Superior temporal gyrus (tissue), 1 donor: ENCODE measurements at regions not wholly inside any gene's neighbourhood (a gene's known extent, or its start where the extent isn't known, plus 50 kb on each side); places are given as distances from the start of the nearest gene placed in this dataset.
"Not testable (repeated sequence)": the region's sequence is repeated elsewhere in the genome, so short reads cannot be mapped to it uniquely, and the experiment has no call there.

ENCODE experiments used
- DNase-seq: peaks from one replicate; pipeline ENCODE4 v3.0.0-alpha.2; 2016; ENCODE audit errors: extremely low spot score

- not testable (repeated sequence) for DNase-seq
Observed at GRCh38 chr3:145263458-145263857, 897.5 kb downstream of the PLOD2 start.

- no peak for DNase-seq
Observed at GRCh38 chr3:145266368-145266767, 894.6 kb downstream of the PLOD2 start.

- no peak for DNase-seq
Observed at GRCh38 chr3:145269106-145269505, 891.9 kb downstream of the PLOD2 start.

DNA sequence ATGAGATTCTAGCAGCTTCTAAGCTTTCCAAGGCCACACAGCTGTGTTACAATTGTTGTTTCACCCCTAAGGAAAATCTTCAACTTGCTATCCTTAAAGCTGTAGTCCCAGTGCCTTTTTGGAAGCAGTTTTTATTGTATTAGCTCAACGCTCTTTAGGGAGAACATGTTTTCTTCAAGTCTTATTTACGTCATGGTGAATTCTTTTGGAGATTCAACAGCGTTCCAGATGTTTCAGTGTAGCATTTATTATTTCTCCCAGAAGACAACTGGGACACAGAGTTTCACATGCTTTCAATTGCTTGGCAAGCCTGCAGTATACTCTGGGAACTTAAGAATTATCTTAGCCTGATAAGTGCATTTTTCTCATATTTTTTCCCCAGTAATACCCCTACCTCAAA lies 888.3 kb downstream of the PLOD2 start:
- DNase-seq: no peak

DNA sequence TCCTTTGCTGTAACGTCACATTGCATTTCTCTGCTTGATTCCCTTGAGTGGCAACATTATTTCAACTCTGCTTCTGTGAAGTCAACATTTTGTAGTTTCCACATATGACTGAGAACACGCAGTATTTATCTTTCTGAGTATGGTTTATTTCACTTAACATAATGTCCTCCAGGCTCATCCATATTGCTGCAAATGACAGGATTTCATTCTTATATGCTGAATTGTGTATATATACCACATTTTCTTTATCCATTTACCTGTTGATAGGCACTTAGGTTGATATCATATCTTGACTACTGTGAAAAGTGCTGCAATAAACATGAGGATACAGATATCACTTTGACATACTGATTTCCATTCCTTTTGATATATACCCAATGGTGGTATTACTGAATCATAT lies 878.5 kb downstream of the PLOD2 start:
- no peak for DNase-seq

GRCh38 chr3:145286937-145287336 lies 874.0 kb downstream of the PLOD2 start:
- no peak for DNase-seq

DNA sequence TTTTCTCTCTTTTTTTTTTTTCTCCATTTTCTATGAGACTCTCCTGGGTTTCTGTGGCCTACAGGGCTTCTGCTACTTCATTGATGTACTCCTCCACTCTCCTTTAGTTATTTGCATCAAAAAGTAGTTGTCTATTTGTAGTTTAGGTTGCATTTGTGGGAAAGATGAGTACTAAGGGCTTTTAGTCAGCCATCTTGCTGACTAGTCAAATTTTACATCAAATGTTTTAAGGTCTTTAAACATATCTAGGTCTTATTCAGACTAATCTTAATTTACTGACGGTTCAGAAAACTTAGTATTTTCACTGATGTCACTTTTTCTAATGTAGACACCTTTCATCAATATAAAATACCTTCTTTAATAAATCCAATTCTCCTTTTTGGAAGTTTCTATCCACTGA lies 871.0 kb downstream of the PLOD2 start:
- DNase-seq: no peak

- DNase-seq: no peak
Observed at GRCh38 chr3:145294572-145294971, 866.4 kb downstream of the PLOD2 start.

DNA sequence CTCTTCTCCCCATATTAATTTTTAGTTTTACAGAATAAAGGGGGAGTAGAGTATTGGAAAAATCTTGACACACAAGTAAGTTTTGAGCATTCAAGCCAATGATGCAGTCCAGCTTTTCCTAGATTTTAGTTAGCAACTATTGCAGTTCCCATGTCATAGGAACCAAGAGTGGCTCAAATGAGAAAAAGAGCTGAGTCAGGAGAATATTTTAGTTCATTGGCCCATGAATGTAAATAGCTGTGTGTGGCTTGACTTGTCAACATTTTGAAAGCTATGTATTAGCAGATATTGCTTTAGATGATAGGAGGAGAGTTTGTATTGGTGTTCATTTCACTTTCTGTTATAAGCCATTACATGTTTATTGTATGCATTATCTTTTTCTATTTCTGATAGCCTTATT lies 853.7 kb downstream of the PLOD2 start:
- no peak for DNase-seq

GRCh38 chr3:145313751-145314150 lies 847.2 kb downstream of the PLOD2 start:
- DNase-seq: no peak

- not testable (repeated sequence) for DNase-seq
Observed at GRCh38 chr3:145316253-145316652, 844.7 kb downstream of the PLOD2 start.

- DNase-seq: no peak
Observed at GRCh38 chr3:145326666-145327065, 834.3 kb downstream of the PLOD2 start.

DNA sequence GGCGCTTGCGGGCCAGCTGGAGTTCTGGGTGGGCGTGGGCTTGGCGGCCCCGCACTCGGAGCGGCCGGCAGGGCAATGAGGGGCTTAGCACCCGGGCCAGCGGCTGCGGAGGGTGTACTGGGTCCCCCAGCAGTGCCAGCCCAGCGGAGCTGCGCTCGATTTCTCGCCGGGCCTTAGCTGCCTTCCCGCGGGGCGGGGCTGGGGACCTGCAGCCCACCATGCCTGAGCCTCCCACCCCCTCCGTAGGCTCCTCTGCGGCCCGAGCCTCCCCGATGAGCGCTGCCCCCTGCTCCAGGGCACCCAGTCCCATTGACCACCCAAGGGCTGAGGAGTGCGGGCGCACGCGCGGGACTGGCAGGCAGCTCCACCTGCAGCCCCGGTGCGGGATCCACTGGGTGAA lies 827.6 kb downstream of the PLOD2 start:
- DNase-seq: not testable (repeated sequence)

GRCh38 chr3:145333931-145334330 lies 827.1 kb downstream of the PLOD2 start:
- no peak for DNase-seq

GRCh38 chr3:145355206-145355605 lies 805.8 kb downstream of the PLOD2 start:
- no peak for DNase-seq

GRCh38 chr3:145357453-145357852 lies 803.5 kb downstream of the PLOD2 start:
- no peak for DNase-seq

DNA sequence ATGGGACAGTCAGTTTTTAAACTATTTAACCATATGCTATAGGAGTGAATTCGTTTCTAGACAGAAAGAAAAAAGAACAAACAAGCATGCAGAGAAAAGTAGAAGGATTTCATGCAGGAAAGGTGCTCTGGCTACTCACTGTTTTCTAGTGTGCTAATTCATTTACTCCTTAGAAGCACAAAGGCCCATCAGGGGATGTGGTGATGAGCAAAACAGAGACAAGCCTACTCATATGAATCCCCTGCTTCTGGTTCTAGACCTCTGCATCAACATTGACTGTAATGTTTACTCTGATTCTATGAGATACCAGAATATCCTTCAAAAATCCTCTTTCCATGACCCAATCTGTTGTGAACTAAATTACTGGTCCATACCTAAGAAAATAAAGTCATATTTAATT lies 801.9 kb downstream of the PLOD2 start:
- no peak for DNase-seq

- DNase-seq: no peak
Observed at GRCh38 chr3:145368748-145369147, 792.2 kb downstream of the PLOD2 start.

DNA sequence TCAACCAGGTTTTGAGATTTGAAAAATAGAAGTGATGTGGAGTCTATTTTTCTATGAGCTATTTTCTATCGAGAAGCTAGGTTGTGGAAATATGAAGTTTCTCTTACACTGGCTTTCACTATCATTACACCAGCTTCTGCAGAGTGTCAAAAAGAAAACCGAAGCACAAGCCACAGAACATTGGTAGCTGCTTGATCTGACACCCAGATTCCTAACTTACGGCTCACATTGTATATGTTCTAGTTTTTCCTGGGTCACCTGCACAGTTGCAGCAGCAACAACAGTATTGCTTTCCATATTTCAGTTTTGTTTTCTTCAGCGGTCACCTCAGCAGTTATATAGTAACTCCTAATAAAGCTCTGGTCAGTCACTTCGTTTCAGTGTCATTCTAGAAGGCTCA lies 790.1 kb downstream of the PLOD2 start:
- no peak for DNase-seq

GRCh38 chr3:145377301-145377700 lies 783.7 kb downstream of the PLOD2 start:
- DNase-seq: no peak

DNA sequence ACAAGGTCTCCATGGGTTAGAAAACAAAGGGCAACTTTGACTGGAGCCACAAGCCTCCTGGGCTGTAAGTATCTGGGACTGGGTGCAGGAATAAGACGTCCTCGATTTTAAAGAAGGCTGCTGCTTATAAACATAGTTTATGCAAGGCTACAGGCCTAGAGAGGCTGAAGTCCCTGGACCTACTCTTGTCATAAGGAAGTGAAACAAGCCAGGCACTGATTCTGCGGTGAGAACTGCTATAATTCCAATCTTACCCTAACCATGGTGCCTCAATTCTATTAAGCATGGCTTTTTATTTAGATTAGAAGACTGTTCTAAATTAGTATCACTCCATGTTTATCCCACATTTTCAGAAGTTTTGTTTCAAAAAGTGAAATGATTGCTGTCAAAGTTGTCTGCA lies 777.6 kb downstream of the PLOD2 start:
- no peak for DNase-seq

- no peak for DNase-seq
Observed at GRCh38 chr3:145384307-145384706, 776.7 kb downstream of the PLOD2 start.

- DNase-seq: no peak
Observed at GRCh38 chr3:145387211-145387610, 773.8 kb downstream of the PLOD2 start.

DNA sequence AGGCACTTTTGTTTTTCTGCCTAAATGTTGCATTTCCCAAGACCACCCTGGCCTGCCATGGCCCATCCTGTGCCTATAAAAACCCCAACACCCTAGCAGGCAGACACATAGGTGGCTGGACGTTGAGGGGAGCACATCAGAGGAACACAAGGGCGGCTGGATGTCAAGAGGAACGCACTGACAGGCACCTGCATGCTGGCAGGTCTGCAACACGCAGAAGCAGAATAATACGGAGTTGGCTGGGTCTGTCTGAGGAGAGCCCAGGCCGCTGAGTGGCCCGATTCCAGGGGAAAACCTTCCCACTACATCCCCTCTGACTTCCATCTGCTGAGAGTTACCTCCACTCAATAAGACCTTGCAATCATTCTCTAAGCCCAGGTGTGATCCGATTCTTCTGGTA lies 765.6 kb downstream of the PLOD2 start:
- DNase-seq: no peak

DNA sequence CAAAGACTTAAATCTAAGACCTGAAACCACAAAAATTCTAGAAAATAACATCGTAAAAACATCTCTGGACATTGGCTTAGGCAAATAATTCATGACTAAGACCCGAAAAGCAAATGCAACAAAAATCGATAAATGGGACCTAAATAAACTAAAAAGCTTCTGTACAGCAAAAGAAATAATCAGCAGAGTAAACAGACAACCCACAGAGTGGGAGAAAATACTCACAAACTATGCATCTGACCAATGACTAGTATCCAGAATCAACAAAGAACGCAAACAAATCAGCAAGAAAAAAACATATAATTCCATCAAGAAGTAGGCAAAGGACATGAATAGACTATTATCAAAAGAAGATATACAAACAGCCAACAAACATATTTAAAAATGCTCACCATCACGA lies 749.4 kb downstream of the PLOD2 start:
- DNase-seq: no peak
